RWPE1 (cell line): ENCODE measurements at regions not wholly inside any gene's neighbourhood (a gene's known extent, or its start where the extent isn't known, plus 50 kb on each side); places are given as distances from the start of the nearest gene placed in this dataset.

Experiments
- CTCF ChIA-PET: fragments of 350-600 bp; sonication (Branson Sonifier 250); formaldehyde crosslinking; extraction: SDS; loops from one replicate; lab custom pipeline; 2021; lab: Yijun Ruan, JAX
- POLR2A ChIA-PET: fragments of 400-600 bp; formaldehyde crosslinking; extraction: SDS; loops from one replicate; lab custom pipeline; 2020; ENCODE audit warnings: antibody characterized with exemption; ENCODE audit not compliant: low non-redundant PET; lab: Yijun Ruan, JAX
- DNase-seq: peaks from one replicate; pipeline ENCODE4 v3.0.0; 2012; ENCODE audit warnings: low spot score
- H3K27ac ChIP-seq: fragments of 450-650 bp; 2 replicates; pipeline ENCODE4 v1.5.1; 2017
- TF ChIP-seq, protein P1 (sequence below): fragments of 450-650 bp; conservative IDR thresholded peaks from 2 replicates; pipeline ENCODE4 v1.5.1; 2017; ENCODE audit warnings: low read depth, mild to moderate bottlenecking

DNA sequence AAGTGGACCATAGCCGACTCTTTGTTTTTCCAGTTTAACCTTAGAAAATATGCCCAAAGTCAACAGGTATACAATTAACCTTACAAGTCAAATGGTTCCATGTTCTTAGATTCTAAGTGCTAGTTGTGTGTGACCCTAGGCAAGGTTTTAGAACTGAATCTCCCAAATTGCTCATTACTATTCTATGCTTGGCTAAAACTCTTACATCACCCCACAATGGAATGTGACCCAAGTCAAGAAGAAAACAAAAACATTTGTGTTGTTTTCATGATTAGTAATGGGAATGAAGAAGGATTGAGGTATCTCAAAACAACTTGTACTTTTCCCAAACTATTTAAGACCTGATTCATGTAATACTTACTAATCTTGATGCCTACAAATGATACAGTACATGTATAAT is 159.2 kb downstream of the ARRDC3 start:
- CTCF ChIA-PET = no interaction called here

DNA sequence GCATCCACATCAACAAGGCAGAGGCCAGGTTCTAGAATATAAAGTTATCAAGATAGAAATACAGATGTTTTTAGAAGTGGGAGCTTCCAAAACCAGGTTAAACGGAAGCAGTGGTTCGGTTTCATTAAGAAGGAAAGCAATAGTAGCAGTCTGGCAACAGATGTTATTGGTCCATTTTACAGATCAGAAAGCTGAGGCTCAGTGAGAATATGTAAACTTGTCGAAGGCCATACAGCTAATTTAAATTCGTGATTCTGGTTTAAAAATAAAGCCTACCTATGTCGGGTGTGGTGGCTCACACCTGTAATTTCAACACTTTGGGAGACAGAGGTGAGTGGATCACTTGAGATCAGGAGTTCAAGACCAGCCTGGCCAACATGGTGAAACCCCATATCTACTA is 160.6 kb downstream of the ARRDC3 start:
- no peak for DNase-seq
- ChIA-PET CTCF (interaction anchor here (0.5 to 1.5 kb wide), 2 partner anchors 163 to 313 kb away, joined by 3 to 4 read pairs; no protein-coding TSS in a partner anchor), POLR2A (no interaction called here)
- no peak overlapping the region for H3K27ac ChIP-seq
- TF ChIP-seq, protein P1, sequence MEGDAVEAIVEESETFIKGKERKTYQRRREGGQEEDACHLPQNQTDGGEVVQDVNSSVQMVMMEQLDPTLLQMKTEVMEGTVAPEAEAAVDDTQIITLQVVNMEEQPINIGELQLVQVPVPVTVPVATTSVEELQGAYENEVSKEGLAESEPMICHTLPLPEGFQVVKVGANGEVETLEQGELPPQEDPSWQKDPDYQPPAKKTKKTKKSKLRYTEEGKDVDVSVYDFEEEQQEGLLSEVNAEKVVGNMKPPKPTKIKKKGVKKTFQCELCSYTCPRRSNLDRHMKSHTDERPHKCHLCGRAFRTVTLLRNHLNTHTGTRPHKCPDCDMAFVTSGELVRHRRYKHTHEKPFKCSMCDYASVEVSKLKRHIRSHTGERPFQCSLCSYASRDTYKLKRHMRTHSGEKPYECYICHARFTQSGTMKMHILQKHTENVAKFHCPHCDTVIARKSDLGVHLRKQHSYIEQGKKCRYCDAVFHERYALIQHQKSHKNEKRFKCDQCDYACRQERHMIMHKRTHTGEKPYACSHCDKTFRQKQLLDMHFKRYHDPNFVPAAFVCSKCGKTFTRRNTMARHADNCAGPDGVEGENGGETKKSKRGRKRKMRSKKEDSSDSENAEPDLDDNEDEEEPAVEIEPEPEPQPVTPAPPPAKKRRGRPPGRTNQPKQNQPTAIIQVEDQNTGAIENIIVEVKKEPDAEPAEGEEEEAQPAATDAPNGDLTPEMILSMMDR = no peak

More for the DNA sequence above, 159.2 kb downstream of the ARRDC3 start:
- POLR2A ChIA-PET = no interaction called here
- TF ChIP-seq, protein P1 = no peak
- no peak for DNase-seq
- H3K27ac ChIP-seq = no peak overlapping the region

DNA sequence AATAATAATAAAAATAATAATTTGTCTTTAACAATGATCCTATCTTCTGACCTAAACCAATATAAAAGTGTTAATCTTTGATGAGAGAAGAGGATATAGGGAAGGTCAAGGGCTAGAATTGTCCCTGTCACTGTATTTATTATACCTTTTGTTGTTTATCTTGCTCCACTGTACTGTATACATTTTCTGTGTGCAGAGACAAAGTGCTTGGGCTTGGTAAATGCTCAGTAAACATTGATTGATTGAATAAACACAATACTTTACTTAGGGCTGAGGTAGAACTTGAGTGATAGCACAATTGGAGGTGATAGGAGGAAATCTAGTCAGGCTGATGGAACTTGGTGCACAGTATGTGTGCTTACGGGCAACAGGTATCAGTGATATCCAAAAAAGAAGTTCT is 161.2 kb downstream of the ARRDC3 start:
- DNase-seq = no peak
- no peak overlapping the region for H3K27ac ChIP-seq
- ChIA-PET POLR2A (interaction anchor here (0.6 kb wide), 1 partner anchor 161 kb away, joined by 3 read pairs; the partner anchor contains the start of gene ARRDC3), CTCF (interaction anchor here (1.5 kb wide), 1 partner anchor 163 kb away, joined by 4 read pairs; no protein-coding TSS in a partner anchor)
- TF ChIP-seq, protein P1 = no peak

DNA sequence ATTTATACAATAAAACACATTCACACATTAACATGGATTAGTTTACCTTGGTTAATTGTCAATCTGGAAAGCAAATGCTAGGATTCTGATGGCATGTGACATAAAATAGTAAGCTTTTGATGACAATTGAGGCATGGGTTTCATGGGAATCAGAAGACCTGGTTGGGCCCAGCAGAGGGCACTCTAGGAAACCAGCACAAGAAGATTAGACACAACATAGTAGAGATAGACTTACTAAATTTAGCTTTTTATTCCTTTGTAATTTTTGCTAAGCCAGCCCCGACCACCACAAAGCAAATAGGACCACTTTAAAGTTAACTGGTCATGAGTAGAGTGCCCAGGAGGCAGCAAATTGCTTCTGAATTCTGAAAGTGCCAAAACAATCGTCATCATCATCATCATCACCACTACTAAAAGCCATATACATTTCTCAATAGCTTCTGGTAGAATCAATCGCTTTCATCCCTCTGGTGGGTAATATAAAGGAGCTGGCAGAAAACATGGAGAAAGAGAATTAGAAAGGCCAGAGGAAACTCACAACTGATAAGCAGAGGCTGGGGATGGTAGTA is 163.2 kb downstream of the ARRDC3 start:
- CTCF ChIA-PET = interaction anchor here (0.6 to 2.9 kb wide), 8 partner anchors 8 to 270 kb away, joined by 3 to 16 read pairs (median 4); no protein-coding TSS in a partner anchor
- TF ChIP-seq, protein P1 = no peak
- peak overlapping the region; percentile 35; the same call in 1 of the 2 replicates for H3K27ac ChIP-seq
- no peak for DNase-seq
- POLR2A ChIA-PET = no interaction called here

DNA sequence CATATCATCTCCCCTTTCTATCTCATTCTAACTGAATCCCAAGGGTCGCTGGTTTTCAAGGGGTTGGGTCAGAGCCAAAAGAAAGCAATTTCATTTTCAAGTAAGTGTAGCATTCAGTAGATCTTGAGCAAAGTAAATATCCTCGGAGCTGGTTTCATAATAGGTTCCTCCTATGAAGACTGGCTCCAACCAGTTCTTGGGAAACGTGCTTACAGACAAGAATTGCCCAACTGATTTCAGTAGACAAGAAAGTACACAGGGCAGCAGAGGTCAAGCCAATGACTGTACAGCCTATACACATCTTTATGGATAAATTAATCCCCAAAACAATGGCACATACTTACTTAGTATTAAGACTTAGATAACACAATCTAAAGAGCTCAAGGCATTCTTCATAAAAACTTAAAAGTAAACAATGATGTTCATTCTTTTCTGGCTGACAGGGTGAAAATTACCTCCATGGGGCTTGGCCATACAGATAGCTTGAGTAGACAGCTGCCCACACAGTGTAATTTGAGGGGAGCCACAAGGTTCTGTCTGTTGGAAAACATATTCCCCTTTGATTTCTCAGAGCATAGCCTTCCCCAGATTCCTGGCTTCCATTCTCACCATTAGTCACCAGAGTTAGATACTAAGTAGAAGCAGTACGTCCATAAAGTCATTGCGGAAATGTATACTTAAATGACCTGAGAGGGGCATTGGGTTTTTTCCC is 163.9 kb downstream of the ARRDC3 start:
- TF ChIP-seq, protein P1 = no peak
- H3K27ac ChIP-seq = no peak overlapping the region
- peak; percentile 73 for DNase-seq
- POLR2A ChIA-PET = interaction anchor here (0.8 kb wide), 1 partner anchor 164 kb away, joined by 4 read pairs; the partner anchor contains the start of gene ARRDC3
- CTCF ChIA-PET = interaction anchor here (0.6 to 2.9 kb wide), 4 partner anchors 8 to 202 kb away, joined by 3 to 16 read pairs (median 4); no protein-coding TSS in a partner anchor

DNA sequence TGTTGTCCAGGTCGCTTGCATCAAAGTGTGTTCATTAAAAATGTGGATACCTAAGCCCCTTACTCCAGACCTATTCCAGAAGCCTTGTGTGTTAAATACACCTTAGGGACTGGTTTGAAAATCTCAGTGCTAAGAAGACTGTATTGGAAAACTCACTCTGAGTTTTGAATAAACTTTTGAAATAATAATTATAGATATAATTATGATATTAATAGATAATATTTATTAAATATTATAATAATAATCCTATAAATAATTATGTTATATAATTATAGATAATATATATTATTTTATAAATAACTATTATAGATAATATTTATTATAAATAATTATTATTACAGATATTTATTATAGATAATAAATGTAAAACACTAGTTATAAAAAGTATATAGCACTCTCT is 165.3 kb downstream of the ARRDC3 start:
- H3K27ac ChIP-seq = no peak overlapping the region
- CTCF ChIA-PET = interaction anchor here (1.4 to 2.9 kb wide), 2 partner anchors 168 to 235 kb away, joined by 3 to 16 read pairs; no protein-coding TSS in a partner anchor
- DNase-seq = no peak

More for the DNA sequence above, 165.3 kb downstream of the ARRDC3 start:
- POLR2A ChIA-PET = no interaction called here
- TF ChIP-seq, protein P1 = no peak
